H9 (cell line): ENCODE measurements at regions not wholly inside any gene's neighbourhood (a gene's known extent, or its start where the extent isn't known, plus 50 kb on each side); places are given as distances from the start of the nearest gene placed in this dataset.

Source experiments
- DNase-seq: peaks from one replicate; pipeline ENCODE4 v3.0.0-alpha.2; 2017
- H2AFZ ChIP-seq: one replicate; pipeline ENCODE4 v1.6.1; 2013; ENCODE audit warnings: mild to moderate bottlenecking, low read length, control low read depth, moderate library complexity
- H2AK5ac ChIP-seq: 2 replicates; pipeline ENCODE4 v1.6.1; 2013; ENCODE audit warnings: low read length, control low read depth, mixed read lengths; ENCODE audit not compliant: insufficient read length
- H2BK120ac ChIP-seq: one replicate; pipeline ENCODE4 v1.6.1; 2013; ENCODE audit warnings: low read depth, mild to moderate bottlenecking, low read length, control low read depth, inconsistent platforms; ENCODE audit not compliant: poor library complexity, severe bottlenecking
- H2BK12ac ChIP-seq: 2 replicates; pipeline ENCODE4 v1.6.1; 2013; ENCODE audit warnings: low read length, control low read depth, mixed read lengths, low read depth; ENCODE audit not compliant: insufficient read length
- H2BK15ac ChIP-seq: 2 replicates; pipeline ENCODE4 v1.6.1; 2013; ENCODE audit warnings: low read depth, low read length, control low read depth
- H2BK20ac ChIP-seq: one replicate; pipeline ENCODE4 v1.6.1; 2013; ENCODE audit warnings: low read depth, mild to moderate bottlenecking, low read length, control low read depth, inconsistent platforms; ENCODE audit not compliant: poor library complexity, severe bottlenecking
- H2BK5ac ChIP-seq: 2 replicates; pipeline ENCODE4 v1.6.1; 2013; ENCODE audit warnings: low read length, control low read depth, mixed read lengths; ENCODE audit not compliant: insufficient read length
- H3K14ac ChIP-seq: 2 replicates; pipeline ENCODE4 v1.6.1; 2013; ENCODE audit warnings: low read length, control low read depth; ENCODE audit not compliant: insufficient read depth
- H3K18ac ChIP-seq: 2 replicates; pipeline ENCODE4 v1.6.1; 2013; ENCODE audit warnings: low read depth, mild to moderate bottlenecking, mixed read lengths, low read length, control low read depth; ENCODE audit not compliant: insufficient read length
- H3K23ac ChIP-seq: 2 replicates; pipeline ENCODE4 v1.6.1; 2013; ENCODE audit warnings: low read length, control low read depth, mixed read lengths, low read depth; ENCODE audit not compliant: insufficient read length
- H3K23me2 ChIP-seq: 2 replicates; pipeline ENCODE4 v1.6.1; 2013; ENCODE audit warnings: low read depth, mild to moderate bottlenecking, mixed read lengths, low read length, control low read depth; ENCODE audit not compliant: insufficient read length, poor library complexity, severe bottlenecking
- H3K27ac ChIP-seq: 2 replicates; pipeline ENCODE4 v1.5.1; 2013; ENCODE audit warnings: low read length, control low read depth, mixed read lengths, low read depth; ENCODE audit not compliant: insufficient read length
- H3K27me3 ChIP-seq: 2 replicates; pipeline ENCODE4 v1.6.1; 2013; ENCODE audit warnings: low read length, control low read depth, inconsistent platforms; ENCODE audit not compliant: insufficient read depth
- H3K4ac ChIP-seq: 2 replicates; pipeline ENCODE4 v1.6.1; 2013; ENCODE audit warnings: low read depth, mild to moderate bottlenecking, control low read depth, inconsistent platforms, low read length, moderate library complexity
- H3K4me1 ChIP-seq: 2 replicates; pipeline ENCODE4 v1.6.1; 2013; ENCODE audit warnings: low read length, control low read depth, inconsistent platforms; ENCODE audit not compliant: insufficient read depth
- H3K4me2 ChIP-seq: 2 replicates; pipeline ENCODE4 v1.6.1; 2013; ENCODE audit warnings: low read length, control low read depth, mixed read lengths; ENCODE audit not compliant: insufficient read length, insufficient read depth
- H3K56ac ChIP-seq: 2 replicates; pipeline ENCODE4 v1.6.1; 2013; ENCODE audit warnings: low read depth, mild to moderate bottlenecking, mixed read lengths, low read length, control low read depth; ENCODE audit not compliant: insufficient read length
- H3K79me1 ChIP-seq: 2 replicates; pipeline ENCODE4 v1.6.1; 2013; ENCODE audit warnings: low read depth, mild to moderate bottlenecking, moderate library complexity, low read length, control low read depth, inconsistent platforms; ENCODE audit not compliant: insufficient read depth, poor library complexity, severe bottlenecking
- H3K79me2 ChIP-seq: 2 replicates; pipeline ENCODE4 v1.6.1; 2013; ENCODE audit warnings: low read length, control low read depth, inconsistent platforms; ENCODE audit not compliant: insufficient read depth
- H3K9ac ChIP-seq: 2 replicates; pipeline ENCODE4 v1.6.1; 2013; ENCODE audit warnings: low read length, control low read depth, mixed read lengths; ENCODE audit not compliant: insufficient read length; ENCODE audit errors: extremely low read depth
- H3K9me3 ChIP-seq: one replicate; pipeline ENCODE4 v1.6.1; 2013; ENCODE audit warnings: low read depth, low read length, inconsistent platforms; ENCODE audit not compliant: control insufficient read depth
- H3T11ph ChIP-seq: one replicate; pipeline ENCODE4 v1.6.1; 2013; ENCODE audit warnings: mild to moderate bottlenecking, low read length, control low read depth, inconsistent platforms
- H4K20me1 ChIP-seq: one replicate; pipeline ENCODE4 v1.6.1; 2013; ENCODE audit not compliant: control insufficient read depth, insufficient read length, insufficient read depth
- H4K5ac ChIP-seq: 2 replicates; pipeline ENCODE4 v1.6.1; 2013; ENCODE audit warnings: low read depth, mild to moderate bottlenecking, mixed read lengths, low read length, control low read depth; ENCODE audit not compliant: insufficient read length
- H4K8ac ChIP-seq: replicated peaks from 2 replicates; pipeline ENCODE4 v1.6.1; 2013; ENCODE audit warnings: low read length, control low read depth, mixed read lengths, low read depth; ENCODE audit not compliant: insufficient read length
- H4K91ac ChIP-seq: 2 replicates; pipeline ENCODE4 v1.6.1; 2013; ENCODE audit warnings: low read depth, mild to moderate bottlenecking, moderate library complexity, mixed read lengths, low read length, control low read depth; ENCODE audit not compliant: insufficient read length
- H3K27ac Mint-ChIP-seq, 3 experiments: 2 replicates in 2 of 3; 3 replicates in 1 of 3; pipeline ENCODE4 v1.8.0; 2020 to 2021; ENCODE audit warnings: mixed read lengths in 3 of 3, mild to moderate bottlenecking in 1 of 3, moderate library complexity in 1 of 3
- H3K27me3 Mint-ChIP-seq: 2 replicates; pipeline ENCODE4 v1.8.0; 2021; ENCODE audit warnings: low read depth, mild to moderate bottlenecking, moderate library complexity, mixed read lengths
- H3K36me3 Mint-ChIP-seq, 3 experiments: 2 replicates in 2 of 3; 3 replicates in 1 of 3; pipeline ENCODE4 v1.8.0; 2020 to 2021; ENCODE audit warnings: low read depth in 3 of 3, mixed read lengths in 3 of 3; ENCODE audit not compliant: insufficient read depth in 1 of 3
- H3K4me1 Mint-ChIP-seq, 2 experiments: 2 replicates each; pipeline ENCODE4 v1.8.0; 2020; ENCODE audit warnings: mixed read lengths in 2 of 2
- H3K4me3 Mint-ChIP-seq, 2 experiments: 2 replicates in 1 of 2; 3 replicates in 1 of 2; pipeline ENCODE4 v1.8.0; 2020 to 2021; ENCODE audit warnings: mild to moderate bottlenecking in 2 of 2, mixed read lengths in 2 of 2, moderate library complexity in 1 of 2
- H3K9me3 Mint-ChIP-seq, 2 experiments: 2 replicates in 1 of 2; 3 replicates in 1 of 2; pipeline ENCODE4 v1.8.0; 2020; ENCODE audit warnings: mild to moderate bottlenecking in 2 of 2, mixed read lengths in 2 of 2, moderate library complexity in 1 of 2
- WGBS: extraction: QIAGEN DNeasy Blood & Tissue Kit; methylation state at CpG from one replicate; pipeline ENCODE4 v1.1.7; 2013; ENCODE audit warnings: missing lambda C conversion rate, low lambda C conversion rate, mixed read lengths; ENCODE audit not compliant: insufficient read length; ENCODE audit errors: extremely low coverage; 5-methylcytosine and 5-hydroxymethylcytosine counted together
- TF ChIP-seq, protein P1 (sequence below): fragments of 200-600 bp; sonication (generic); conservative IDR thresholded peaks from 3 replicates; pipeline ENCODE4 v1.8.0; 2021; ENCODE audit warnings: antibody characterized with exemption, mild to moderate bottlenecking

DNA sequence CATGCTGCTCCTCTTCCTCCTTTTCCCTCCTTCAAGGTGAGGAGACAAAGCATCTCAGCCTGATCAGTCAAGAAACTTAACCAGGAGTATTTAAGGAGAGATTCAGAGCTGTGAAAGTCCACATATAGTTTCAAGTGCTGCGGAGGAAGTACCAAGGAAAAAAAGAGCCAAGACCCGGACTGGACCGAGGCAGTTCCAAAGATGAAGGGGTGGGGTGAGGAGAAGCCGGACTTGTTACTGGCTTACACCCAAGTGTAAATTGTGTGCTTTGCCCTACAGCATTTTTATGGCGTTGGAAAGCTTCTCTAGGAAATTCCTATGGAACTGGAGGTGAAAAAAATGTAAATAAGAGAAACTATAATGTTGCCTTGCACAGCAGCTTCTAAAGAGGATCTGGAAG, 263.1 kb downstream of the GRIN2B start:
- H3K4me1 Mint-ChIP-seq = peaks cover 5 to 6% of the 10 kb centered on the region in 2 experiments; a peak in 3 of 4 replicates
- Histone ChIP-seq H3K4me2 (no peak overlapping the region), H3K9me3 (no peaks in the 10 kb centered on the region), H2BK5ac (no peak overlapping the region), H3T11ph (no peak overlapping the region), H2AFZ (no peak overlapping the region), H3K79me1 (no peaks in the 10 kb centered on the region), H3K27me3 (0 out of 2 replicates have a peak, but pooled peaks cover 2% of the 10 kb centered on the region), H3K4me1 (no peaks in the 10 kb centered on the region; the same call in 1 of the 2 replicates), H3K79me2 (no peaks in the 10 kb centered on the region), H3K9ac (no peak overlapping the region), H3K23ac (no peak overlapping the region), H4K20me1 (no peaks in the 10 kb centered on the region), H3K4ac (no peak overlapping the region), H2AK5ac (no peak overlapping the region), H4K5ac (no peak overlapping the region), H3K18ac (no peak overlapping the region), H2BK12ac (no peak overlapping the region), H3K56ac (no peak overlapping the region), H2BK120ac (no peak overlapping the region), H4K91ac (no peak overlapping the region), H3K23me2 (no peaks in the 10 kb centered on the region), H2BK20ac (no peak overlapping the region), H3K27ac (no peak overlapping the region), H4K8ac (no peak overlapping the region), H3K14ac (no peak overlapping the region), H2BK15ac (no peak overlapping the region)
- no peak overlapping the region for H3K4me3 Mint-ChIP-seq
- H3K9me3 Mint-ChIP-seq = no peaks in the 10 kb centered on the region
- H3K27me3 Mint-ChIP-seq = peaks cover 23% of the 10 kb centered on the region
- TF ChIP-seq, protein P1, sequence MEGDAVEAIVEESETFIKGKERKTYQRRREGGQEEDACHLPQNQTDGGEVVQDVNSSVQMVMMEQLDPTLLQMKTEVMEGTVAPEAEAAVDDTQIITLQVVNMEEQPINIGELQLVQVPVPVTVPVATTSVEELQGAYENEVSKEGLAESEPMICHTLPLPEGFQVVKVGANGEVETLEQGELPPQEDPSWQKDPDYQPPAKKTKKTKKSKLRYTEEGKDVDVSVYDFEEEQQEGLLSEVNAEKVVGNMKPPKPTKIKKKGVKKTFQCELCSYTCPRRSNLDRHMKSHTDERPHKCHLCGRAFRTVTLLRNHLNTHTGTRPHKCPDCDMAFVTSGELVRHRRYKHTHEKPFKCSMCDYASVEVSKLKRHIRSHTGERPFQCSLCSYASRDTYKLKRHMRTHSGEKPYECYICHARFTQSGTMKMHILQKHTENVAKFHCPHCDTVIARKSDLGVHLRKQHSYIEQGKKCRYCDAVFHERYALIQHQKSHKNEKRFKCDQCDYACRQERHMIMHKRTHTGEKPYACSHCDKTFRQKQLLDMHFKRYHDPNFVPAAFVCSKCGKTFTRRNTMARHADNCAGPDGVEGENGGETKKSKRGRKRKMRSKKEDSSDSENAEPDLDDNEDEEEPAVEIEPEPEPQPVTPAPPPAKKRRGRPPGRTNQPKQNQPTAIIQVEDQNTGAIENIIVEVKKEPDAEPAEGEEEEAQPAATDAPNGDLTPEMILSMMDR = no peak
- DNase-seq = no peak
- no peaks in the 10 kb centered on the region for H3K36me3 Mint-ChIP-seq
- H3K27ac Mint-ChIP-seq = no peak overlapping the region; a peak in 1 of 7 replicates
- no CpG with 5 or more reads among the region's 5 CpGs for WGBS
